Hindlimb muscle (tissue), 1 donor: ENCODE measurements at regions not wholly inside any gene's neighbourhood (a gene's known extent, or its start where the extent isn't known, plus 50 kb on each side); places are given as distances from the start of the nearest gene placed in this dataset.
"Not testable (repeated sequence)": the region's sequence is repeated elsewhere in the genome, so short reads cannot be mapped to it uniquely, and the experiment has no call there.

Source experiments
- DNase-seq: peaks from one replicate; pipeline ENCODE4 v3.0.0-alpha.2; 2013

- DNase-seq, result no peak
These were observed 180.9 kb downstream of the AIPL1 start for GRCh38 chr17:6254036-6254435.

DNA sequence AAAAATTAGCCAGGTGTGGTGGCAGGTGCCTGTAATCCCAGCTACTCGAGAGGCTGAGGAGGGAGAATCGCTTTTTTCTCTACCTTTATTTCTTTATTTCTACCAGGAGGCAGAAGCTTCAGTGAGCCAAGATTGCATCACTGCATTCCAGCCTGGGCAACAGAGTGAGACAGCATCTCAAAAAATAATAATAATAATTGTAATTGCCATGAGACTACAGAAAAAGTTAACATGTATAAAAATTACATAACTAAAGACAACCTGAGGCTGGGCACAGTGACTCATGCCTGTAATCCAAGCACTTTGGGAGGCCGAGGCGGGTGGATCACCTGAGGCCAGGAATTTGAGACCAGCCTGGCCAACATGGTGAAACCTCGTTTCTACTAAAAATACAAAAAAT is 181.5 kb downstream of the WSCD1 start:
- not testable (repeated sequence) for DNase-seq

- no peak for DNase-seq
These were observed 179.6 kb downstream of the WSCD1 start for GRCh38 chr17:6249732-6250131.

DNA sequence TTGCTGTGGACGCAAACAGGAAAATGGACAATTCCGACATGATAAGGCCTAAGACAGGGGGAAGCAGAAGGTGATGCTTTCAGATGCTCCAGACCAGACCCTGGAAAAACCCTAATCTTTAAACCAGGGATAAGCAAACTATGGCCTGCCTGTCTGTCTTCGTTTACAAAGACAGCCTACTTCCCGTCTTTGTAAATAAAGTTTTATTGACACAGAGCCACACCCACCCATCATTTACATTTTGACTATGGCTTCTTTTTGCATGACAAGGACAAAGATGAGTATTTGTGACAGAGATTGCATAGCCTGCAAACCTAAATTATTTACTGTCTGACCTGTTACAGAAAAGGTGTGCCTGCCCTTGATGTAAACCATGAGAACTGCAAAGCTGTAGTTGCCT is 177.9 kb downstream of the WSCD1 start:
- no peak for DNase-seq

DNA sequence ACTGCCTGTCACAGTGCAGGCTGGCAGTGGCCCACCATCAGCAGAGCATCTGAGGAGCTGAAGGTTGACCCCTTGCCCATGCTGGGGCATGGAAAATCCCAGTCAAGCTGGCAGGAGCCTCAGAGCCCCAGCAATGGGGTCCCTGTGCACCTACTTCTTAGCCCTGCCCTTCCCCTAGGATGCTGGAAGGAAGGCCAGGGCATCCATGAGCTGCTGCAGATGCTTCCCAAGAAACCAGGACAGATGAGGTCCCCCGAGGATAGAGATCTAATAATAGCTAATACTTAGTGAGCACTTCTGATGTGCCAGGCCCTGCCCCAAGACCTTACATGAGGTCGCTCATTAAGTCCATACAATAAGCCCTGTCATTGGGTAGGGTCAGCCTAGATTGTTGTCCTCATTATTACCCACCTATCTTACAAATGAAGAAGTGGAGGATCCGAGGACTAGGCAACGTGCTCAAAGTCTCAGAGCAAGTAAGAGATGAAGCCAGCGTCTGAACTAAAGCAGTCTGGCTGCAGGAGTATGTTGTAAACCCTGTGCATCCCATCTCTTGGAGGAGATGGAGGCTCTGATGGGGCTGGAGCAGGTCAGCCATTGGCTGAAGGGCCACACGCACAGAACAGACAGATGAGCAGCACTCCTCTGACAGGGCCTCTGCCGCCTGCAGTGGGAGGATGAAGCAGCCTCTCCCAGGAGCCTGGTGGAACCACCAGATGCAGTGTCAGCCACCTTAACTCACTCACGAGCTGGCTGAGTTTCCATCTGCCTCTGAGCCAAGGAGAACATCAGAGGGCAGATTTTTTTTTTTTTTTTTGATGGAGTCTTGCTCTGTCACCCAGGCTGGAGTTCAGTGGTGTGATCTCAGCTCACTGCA is 175.4 kb downstream of the WSCD1 start:
- DNase-seq, result no peak

DNA sequence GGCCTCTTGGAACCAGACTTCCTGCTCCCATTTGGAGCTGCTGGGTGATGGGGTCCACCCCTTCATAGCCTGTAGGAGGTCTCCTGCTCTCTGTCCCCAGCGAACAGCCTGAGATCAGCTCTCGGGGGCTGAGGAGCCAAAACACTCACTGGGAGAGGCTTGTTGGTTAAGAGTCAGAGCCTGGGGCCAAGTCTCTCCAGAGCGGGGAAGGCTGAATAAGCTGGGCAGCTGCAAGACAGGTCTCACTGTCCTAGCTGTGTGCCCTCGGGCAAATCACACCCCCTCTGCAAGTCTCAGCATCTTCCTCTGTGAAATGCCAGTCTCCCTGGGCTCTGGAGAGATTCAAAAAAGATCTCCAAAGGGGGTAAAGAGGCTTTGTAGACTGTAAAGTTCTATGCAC is 174.6 kb downstream of the WSCD1 start:
- DNase-seq, result no peak

GRCh38 chr17:6244253-6244652 is 174.1 kb downstream of the WSCD1 start:
- no peak for DNase-seq

DNA sequence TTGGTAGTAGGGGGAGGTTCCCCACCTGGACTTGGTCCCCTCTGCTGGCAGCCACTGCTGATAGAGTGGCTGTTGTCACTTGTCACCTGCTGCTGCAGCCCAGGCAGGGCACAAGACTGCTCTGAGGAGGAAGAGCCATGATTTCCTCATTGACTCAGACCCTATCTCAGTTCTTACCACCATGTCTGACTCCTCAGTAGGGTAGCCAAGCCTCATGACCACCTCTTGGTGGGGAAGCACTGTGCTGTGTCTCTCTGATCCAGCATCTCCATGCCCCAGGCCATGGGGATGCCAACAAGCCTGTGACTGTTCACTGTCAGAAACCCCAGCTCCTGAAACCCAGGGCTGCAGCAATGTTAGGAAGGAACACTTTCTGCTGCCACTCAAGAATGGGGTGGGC is 173.0 kb downstream of the WSCD1 start:
- no peak for DNase-seq

GRCh38 chr17:6241996-6242395 is 171.8 kb downstream of the WSCD1 start:
- DNase-seq, result no peak

GRCh38 chr17:6241381-6241780 is 171.2 kb downstream of the WSCD1 start:
- DNase-seq, result no peak

- DNase-seq, result no peak
These were observed 170.4 kb downstream of the WSCD1 start for GRCh38 chr17:6240601-6241000.

- DNase-seq, result no peak
These were observed 169.8 kb downstream of the WSCD1 start for GRCh38 chr17:6240001-6240400.

- no peak for DNase-seq
These were observed 169.1 kb downstream of the WSCD1 start for GRCh38 chr17:6239241-6239798.

DNA sequence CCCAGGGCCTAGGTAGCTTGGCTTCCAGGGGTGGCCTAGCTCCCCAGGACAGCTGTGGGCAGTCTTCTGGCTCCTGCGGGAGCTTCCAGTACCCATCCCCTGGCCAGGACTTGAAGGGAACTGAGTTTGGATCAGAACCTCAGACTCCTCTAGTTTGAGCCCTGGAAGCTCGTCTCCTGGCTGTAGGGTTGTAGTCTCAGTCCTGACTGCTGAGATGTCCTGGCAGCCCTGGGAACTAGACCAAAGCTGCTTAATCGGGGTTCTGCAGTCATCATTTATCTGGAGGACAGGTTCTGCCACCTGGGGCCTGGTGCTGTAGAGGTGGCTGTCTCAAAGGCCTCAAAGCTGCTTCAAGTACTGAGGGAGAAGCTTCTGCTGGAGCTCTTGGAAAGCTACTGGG is 163.7 kb downstream of the WSCD1 start:
- DNase-seq, result no peak

DNA sequence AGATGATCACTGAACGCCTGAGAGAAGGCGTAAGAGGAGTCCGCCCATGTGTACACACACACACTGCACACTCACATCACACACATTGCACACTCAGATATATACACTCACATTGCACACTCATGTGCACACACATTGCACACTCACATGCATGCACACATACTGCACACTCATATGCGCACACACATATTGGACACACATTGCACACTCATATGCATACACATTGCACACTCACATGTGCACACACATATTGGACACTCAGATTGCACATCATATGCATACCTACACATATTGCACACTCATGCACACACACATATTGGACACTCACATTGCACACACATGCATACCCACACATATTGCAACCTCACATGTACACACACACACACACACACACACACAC is 163.2 kb downstream of the WSCD1 start:
- DNase-seq, result no peak

DNA sequence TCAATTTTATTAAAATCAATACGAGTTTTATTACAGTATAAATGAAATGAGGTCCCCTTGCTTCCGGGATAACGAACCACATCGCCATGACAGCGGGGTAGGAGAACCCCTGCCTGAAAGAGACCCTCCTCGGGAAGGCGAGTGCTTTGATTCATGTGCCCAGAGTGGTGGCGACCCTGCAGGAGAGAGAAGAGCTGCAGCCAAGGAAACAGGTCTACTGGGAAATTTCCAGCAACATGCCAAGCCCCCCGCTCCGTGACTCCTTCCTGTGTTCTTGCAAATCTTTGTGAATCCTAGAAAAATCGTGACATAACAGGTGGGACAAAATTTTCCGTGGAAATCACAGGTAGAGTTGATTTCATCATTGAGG is 162.5 kb downstream of the WSCD1 start:
- no peak for DNase-seq

- no peak for DNase-seq
These were observed 161.9 kb downstream of the WSCD1 start for GRCh38 chr17:6231886-6232731.

- no peak for DNase-seq
These were observed 161.3 kb downstream of the WSCD1 start for GRCh38 chr17:6231465-6231864.

DNA sequence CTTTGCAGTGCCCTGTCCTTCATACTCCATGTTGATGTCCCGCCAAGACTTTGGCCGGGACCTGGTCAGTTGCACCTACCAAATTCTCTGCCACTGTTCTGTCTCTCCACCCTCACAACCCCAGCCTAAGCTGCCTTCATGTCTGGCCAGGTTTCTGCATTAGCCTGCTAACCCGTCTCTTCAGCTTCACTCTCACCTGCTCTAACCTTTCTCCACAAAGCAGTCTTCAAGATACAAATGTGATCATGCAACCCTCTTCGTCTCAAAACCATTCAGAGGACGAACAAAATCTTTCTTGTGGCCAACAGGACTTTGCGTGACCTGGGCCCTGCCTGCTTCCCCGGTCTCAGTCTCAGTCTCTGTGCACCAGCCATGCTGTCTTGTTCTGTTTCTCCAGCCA is 148.2 kb downstream of the WSCD1 start:
- DNase-seq, result no peak

DNA sequence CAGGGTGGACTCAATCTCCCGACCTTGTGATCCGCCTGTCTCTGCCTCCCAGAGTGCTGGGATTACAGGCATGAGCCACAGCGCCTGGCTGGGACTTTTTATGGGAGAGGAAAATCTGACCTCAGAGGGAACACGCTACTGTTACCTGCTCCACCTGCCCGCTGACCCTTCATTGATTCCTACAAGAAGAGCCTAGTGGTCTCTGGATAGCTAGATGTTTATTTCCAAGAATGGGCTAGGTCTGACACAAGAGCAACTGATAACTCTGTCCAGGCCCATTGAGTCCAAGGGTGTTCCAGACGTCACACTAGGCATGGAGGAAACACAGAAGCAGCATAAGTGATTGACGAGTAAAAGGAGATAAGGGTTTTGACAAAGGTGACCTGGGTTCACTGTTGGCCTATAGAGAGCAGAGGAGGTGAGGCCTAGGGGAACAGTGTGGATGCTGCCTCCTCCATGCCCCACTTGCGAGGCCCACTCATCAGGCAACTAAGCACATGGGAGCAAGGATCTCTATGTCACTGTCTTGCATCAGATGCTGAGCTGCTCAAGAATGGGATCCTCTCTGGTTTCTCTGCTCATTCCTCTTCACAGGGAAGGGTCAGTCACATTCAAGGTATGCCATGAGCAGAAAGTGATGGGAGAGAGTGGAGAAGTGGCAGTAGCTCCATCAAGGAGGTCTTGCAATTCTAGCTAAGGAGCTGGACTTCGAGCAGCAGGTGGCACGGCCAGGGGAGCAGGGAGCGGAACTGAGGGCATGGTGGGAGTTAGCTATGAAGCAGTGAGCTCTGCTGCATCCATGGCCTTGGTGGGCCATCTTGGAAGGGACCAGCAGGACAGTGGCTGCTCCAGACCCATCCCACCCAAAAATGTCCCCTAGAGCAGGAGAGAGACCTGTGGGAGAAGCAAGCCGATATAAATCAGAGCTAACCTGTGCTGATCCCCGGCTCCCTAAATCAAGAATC is 145.2 kb downstream of the WSCD1 start:
- DNase-seq, result no peak

- no peak for DNase-seq
These were observed 143.7 kb downstream of the WSCD1 start for GRCh38 chr17:6213859-6214258.

DNA sequence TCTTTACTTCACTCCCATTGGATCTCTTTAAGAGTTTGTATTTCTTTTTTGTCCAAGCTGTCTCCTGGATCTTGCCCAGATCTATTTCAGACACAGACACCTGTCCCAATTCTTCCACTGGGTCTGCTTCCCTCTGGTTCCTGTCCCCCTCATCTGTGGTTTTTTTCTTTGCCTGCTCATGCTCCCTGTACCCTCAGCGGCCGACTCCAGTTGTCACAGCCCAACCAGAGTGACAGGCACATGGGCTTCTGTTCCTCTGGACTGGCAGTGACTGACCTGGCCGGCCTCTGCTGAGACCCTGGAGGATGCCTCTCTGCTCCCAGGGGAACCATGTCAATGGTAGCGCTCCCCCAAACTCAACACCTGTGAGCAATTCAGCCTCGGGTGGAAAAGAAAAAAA is 142.6 kb downstream of the WSCD1 start:
- DNase-seq, result no peak
